RKO (cell line): ENCODE measurements at regions not wholly inside any gene's neighbourhood (a gene's known extent, or its start where the extent isn't known, plus 50 kb on each side); places are given as distances from the start of the nearest gene placed in this dataset.
"Not testable (repeated sequence)": the region's sequence is repeated elsewhere in the genome, so short reads cannot be mapped to it uniquely, and the experiment has no call there.

ENCODE experiments used
- DNase-seq: peaks from one replicate; pipeline ENCODE4 v3.0.0-alpha.2; 2016; ENCODE audit warnings: low spot score

DNA sequence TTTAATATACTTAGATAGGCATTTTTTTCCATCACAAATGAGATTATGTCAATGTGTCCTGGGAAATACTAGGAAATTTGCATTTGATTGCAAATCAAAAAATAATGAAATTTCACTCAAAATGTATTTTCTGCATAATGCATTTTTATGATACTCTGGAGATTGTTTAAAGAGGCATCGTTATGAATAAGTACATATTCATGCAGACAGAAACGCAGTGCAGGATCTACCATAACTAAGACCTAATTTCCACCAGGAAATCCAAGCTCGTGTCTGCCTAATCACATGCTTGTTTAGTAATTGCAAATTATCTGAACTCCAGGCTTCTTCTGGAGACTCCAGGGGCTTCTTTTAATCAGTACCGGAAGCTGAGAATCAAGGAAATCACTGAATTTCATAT lies 163.5 kb upstream of the MXRA5 start:
- DNase-seq, result no peak

DNA sequence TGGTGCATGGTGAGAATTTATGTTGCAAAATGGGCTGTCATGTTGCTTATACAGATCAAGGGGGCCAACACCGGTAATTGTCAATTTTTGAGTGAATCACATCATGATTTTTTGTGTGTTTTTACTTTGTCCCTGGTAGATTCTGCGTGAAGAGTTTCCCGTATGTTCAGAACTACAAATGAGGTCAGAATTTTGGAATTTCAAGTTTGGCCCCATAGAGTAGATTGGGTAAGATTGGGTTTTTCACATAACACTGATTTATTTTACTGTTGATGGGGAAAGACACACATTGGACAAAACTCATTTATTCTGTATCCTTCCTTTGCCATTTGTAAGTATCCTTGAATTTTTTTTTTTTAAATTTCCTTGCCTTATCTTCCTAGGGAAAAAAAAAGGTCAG lies 158.5 kb upstream of the MXRA5 start:
- no peak for DNase-seq

DNA sequence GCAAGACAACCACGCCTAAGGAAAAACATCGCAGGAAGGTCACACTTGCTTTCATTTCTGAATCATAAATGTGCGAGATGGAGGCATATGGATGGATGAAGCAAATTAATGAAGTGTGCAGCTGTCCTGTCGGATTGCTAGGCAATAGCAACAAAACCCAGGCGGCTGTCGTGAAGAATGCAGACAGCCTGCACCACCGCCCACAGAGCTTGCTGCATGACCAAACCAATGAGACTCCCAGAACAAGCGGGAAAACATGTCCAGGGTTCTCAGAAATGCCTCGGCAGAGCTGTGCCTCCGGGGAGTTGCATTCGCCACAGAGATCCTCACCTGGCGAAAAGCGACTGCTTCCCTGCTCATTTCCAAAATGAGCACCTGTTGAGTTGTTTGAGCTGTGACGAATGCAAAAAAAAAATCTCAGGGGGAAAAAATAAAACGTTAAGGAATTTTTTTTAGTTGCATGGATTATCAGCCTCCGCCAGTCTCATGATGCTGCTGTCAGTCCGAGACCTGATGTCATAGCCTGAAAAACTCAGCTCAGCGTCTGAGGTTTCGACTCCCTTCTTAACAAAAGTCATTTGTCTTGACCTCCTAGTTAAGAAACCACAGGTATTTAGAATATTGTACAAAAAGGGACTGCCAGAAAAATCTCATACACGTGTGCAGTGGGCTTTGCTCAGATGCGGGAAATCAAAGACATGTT lies 155.5 kb upstream of the MXRA5 start:
- no peak for DNase-seq

DNA sequence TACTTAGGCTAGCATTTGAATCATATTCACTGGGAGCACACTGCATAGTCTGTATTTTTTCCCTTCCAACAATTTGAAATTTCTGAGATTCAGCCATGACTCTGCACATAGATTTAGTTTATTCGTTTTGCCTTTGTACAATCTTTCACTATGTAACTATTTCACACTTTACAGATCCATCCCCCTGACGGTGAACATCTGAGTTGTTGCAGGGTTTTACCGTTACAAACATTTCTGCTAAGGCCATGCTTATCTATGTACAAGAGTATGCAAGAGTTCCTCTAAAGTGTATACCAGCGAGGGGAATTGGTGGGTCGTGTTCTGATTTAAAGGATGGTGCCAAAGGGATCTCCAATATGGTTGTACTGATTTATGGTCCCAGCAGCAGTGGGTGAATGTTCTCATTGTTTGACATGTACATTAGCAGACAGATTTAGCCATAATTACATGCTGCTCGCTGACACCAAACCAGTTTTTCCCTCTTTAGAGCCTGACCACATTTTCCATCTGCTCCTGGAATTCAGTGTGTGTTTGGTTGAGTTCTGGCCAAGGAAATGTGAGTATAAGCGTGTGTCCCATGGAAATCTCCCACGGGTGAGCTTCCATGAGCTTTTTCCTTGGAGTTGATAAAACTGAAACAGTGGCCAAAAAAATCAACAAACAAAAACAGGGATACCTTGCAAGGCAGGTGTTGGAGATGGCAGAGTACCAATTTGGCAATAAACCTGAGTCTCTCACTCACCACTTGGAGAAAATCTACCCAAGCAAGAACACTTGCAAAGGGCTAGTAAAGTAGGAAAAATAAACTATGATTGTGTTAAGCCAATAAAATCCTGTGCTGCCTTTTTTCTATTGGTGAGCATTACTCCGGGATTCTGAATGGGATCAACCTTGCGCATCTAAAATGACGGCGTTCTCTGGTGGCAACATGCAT lies 149.7 kb upstream of the MXRA5 start:
- DNase-seq, result not testable (repeated sequence)

DNA sequence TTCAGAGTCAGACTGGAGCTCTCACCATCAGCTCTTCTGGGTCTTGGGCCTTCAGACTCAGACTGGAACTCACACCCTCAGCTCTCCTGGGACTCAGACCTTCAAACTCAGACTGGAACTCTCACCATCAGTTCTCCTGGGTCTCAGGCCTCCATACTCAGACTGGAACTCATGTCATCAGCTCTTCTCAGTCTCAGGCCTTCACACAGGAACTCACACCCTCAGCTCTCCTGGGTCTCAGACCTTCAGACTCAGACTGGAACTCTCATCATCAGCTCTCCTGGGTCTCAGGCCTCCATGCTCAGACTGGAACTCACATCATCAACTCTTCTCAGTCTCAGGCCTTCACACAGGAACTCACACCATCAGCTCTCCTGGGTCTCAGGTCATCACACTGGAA lies 147.2 kb upstream of the MXRA5 start:
- no peak for DNase-seq

DNA sequence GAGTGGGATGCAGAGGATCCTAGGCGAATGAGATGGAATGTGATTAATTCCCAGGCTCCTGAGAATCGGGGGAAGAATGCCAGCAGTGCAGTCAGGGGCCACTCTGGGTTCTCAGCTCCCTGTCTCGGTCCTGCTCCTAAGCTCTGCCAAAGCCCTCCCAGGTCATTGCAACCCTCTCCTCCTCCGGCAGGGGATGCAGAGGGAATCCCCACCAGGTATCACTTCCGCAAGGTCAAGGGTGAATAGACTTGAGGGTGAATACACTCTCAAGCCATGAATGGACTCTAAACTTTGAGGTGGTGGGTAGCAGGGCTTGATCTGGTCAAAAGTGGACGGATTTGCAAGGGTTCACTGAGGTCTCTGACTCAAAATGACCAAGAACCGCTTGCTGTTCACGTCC lies 139.3 kb upstream of the MXRA5 start:
- no peak for DNase-seq

DNA sequence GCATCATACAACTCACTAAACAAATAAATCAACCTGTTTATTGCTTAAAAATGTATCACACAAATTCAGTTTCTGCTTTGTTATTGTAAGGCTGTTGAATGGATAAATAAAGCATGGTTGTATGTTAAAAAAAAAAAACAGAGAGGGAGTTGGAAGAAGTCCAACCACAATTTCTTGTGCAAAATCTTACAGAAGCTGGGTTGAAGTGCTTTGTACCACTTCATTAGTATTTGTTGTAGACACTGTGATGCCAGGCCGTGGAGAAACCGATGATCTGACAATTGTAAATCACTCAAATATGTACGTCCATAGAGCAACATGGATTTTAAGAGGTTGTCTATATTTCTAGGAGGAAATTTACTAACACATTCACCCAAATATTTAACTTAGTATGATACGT lies 132.6 kb upstream of the MXRA5 start:
- no peak for DNase-seq

DNA sequence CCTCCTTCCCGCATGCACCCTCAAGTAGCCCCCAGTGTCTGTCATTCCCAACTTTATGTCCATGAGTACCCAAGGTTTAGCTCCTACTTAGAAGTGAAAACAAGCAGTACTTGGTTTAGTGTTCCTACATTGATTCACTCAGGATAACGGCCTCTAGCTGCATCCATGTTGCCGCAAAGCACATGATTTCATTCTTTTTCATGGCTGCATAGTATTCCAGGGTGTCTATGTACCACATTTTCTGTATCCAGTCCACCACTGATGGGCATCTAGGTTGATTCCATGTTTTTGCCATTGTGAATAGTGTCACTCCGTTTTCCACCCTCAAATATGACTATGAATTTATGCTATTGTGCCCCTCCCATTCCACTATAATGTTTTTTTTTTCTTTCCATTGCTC lies 130.5 kb upstream of the MXRA5 start:
- no peak for DNase-seq

DNA sequence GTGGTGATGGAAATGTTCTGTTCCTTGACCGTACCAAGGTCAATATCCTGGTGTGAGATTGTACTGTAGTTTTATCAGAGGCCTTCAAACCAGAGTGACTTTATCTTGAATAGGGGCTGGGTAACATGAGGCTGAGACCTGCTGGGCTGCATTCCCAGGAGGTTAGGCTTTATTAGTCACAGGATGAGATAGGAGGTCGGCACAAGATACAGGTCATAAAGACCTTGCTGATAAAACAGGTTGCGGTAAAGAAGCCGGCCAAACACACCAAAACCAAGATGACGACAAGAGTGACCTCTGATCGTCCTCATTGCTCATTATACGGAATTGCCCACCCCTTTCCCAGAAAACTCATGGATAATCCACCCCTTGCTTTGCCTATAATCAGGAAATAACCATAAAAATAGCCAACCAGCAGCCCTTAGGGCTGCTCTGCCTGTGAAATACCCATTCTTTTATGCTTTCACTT lies 123.8 kb upstream of the MXRA5 start:
- DNase-seq, result not testable (repeated sequence)

DNA sequence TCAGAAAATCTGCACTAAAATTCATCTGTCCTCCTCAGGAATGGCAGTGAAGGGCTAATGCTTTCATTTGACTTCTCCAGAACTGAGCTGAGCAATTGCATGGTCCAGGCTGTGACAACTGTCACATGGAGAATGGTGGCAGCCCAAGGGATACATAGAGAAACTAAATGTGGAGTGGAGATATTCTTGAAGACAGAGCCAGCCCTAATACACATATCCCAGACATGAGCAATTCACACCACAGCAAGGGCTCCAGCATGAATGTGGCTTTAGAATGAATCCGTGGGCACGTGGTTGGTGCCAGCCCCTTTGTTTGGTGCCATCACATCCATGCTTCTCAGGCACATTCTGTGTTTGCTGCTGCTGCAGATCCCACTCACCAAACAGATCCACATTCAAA lies 121.6 kb upstream of the MXRA5 start:
- DNase-seq, result no peak

DNA sequence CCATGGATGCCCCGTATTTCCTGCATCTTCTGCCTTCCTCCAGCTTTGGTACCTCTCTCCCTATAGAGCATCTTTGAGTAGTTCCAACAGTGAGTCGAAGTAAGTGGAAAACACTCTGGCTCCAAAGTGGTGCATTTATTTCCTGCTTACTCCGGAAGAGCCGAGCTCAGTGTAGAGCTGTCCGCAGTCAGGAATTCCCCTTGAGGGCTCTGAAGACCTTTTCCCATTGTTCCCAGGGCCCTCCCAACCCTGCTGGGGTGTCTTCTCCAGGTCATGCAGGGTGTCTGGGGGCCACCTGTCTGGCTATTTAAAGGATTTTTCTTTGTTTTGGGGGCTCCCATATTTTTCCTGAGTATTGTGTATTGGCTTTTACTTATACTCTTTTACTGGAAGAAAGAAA lies 118.6 kb upstream of the MXRA5 start:
- DNase-seq, result no peak

DNA sequence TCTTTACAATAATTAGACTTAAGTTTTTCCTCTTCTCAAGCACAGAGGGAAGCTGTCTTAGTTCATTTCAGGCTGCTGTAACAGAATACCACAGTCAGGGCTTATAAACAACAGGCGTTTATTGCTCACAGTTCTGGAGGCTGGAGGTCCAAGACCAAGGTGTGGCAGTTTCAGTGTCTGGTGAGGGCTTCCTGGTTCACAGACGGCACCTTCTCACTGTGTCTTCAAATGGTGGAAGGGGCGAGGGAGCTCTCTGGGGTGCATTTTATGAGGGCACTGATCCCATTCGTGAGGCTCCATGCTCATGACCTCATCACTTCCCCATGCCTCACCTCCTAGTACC lies 115.7 kb upstream of the MXRA5 start:
- DNase-seq, result no peak

DNA sequence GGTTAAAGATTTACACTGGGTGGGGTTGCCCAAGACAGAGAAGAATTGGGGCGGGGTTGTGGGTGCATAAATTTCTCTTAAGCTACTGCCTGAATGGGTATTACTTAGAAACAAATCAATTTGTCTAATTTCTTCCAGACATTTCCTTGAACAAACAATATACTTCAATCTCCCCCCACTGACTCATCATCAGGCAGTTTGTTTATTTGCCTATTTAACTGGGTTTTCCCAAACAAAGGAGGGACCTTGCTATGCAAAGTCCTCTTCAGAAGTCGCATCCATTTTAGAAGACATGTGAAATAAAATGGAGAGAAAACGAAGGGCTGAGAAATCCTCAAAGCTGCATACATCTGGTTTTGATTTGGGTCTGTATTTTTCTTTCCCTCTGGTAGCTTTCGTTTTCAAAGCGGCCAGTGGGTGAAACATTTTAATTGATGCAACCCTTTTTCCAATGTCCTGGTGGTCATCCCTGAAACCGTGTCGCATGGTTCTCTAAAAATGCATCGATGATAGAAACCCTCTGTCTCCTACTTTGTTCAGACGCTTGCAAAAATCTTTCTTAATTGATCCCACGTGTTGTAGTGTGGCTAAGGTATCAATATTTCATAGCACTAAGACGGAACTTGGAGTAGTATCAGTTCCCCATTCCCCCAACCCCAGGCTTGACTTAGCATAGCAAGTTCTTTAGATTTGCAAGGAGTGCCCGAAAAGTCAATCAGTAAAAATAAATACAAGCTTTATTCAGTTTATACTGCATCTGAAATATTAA lies 115.1 kb upstream of the MXRA5 start:
- DNase-seq, result no peak

DNA sequence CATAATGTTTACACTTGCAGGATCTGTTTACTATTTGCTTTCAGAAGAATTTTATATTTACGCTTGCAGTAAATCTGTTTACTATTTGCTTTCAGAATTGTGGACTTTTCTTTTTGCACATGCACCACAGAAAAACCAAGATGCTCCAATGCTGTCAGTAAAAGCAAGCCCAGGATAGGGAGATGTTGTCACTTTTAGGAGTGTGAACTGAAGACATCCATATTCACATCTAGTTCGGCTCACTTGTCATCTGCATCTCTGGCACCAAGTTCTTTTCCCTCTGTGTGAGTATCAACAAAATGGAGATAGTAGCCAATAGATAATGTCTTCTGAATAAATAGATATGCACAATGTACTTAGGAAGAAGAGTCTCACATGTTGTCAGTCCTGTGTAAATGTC lies 109.3 kb upstream of the MXRA5 start:
- no peak for DNase-seq

DNA sequence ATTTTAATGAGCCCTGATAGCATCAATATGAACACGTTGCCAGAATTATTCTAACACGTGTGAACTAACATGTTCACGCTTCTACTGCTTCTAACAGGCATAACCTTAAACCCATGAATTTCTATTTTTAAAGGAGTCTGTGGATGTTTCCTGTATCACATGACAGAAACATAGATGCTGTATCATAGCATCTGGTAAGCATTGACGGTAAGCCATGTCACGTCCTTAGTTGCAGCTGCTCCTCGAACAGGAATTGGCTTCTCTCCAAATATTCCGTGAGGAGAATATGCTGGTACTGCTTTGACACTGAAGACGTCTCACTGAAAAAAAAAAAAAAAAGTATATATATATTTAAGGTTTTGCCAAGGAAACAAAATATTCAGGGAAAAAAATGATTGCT lies 105.1 kb upstream of the MXRA5 start:
- DNase-seq, result no peak

DNA sequence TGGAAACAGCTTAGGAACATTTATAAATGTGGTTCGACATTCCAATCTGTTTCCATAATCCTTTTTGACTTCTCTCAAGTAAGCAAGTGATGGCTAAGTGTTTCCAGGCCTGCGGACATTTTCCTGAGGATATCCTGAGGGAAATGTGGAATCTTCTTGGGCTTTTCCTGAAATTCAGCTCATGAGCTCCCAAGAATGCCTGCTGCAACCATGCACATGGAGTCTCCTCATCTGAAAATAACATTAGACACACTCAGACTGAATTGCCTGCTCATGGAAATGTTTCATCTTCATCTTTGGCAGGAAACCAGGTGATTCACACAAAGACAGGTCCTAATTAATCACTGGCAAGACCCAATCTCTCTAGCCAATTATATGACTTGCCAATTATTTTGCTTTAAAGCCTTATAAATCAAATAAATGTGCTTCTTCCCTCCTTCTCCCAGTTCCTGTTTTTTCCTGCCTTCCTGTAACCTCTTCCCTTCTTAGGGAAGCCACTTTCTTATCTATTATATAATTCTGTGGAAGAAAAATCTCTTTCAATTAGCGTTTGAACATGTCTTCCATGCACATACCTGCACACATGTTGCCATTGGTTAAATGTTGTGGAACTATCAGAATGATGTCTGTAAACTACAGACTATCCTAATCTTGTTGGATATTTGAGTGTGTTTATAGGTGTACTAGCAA lies 104.6 kb upstream of the MXRA5 start:
- DNase-seq, result peak; percentile 26

DNA sequence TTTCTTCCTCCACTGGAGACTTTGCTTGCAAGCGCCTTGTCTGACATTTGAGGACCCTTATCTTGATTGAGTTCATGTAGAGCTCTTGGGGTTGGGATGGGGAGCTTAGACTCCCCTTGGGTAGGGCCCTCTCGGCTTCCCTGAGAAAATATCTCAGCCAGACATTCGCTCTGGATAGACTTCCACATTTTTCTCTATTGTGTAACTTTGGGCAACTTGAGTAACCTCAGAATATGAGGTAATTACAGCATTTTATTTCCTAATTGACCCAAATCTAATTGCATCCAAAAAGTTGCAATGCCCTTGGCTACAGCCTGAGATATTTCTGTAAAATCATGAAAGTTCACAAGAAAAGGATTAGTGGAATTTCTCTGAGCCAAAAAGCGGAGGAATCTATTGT lies 102.8 kb upstream of the MXRA5 start:
- DNase-seq, result no peak

DNA sequence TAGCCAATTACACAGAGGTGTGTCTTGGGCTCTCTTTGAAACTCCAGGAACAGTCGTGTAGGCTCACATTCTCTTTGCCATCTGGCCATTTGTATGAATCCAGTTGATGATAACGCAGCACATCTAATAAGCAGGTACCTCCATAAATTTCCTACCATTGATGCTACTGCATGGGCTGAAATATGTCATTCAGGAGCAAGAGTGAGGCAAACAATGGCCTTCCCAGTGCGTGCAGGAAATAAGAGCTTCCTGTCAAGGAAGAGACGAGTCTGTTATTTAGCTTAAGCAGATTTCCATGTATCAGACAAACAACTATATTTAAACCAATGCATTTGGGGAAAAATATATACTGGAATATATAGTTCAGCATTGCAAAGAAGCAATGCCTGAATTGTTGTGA lies 102.1 kb upstream of the MXRA5 start:
- DNase-seq, result no peak

DNA sequence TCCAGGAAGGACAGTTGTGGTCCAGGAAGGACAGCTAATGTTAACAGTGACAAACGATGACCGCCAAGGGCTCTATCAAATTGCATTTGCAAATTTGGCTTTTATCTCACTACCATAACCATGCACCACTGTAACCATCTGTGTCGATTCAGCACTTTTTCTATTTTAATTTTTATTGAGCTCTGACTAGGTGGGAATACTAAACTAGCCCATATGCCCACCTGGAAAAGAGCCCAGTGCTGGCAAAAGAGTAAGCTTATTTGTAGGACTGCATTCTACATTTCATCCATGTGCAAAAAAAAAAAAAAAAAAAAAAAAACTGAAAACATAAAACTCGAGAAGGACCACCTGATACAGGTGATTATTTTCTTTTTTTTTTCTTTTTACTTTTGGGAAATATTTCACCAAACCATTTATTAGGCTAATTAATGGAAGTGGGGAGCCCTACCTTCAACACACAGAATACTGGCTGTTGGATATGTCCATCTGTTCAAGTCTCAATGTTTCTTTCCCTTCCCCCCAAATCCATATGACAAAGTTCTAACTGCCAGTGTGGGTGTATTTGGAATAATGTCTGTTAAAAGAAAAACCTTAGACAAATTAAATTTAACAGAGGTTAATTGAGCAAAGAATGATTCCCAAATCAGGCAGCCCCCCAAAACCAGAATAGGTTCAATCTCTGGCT lies 99.5 kb upstream of the MXRA5 start:
- DNase-seq, result no peak

DNA sequence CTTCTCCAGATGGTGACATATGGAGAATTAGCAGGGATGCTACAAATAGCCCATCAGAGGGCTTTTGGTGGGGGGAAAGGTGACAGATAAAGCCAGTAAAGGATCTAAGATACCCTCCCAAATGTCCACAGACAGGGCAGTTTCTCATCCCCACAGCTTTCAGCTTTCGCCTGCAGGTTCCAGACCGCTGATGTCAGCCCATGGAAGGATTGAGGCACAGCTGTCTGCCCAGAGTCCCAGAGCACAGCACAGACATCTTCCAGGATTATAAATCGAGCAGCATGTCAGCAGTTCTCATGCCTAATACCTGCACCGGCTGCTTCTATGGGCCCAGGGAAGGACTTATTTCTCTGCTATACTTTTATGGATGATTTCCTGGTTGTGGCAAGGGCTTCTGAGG lies 96.7 kb upstream of the MXRA5 start:
- DNase-seq, result no peak

DNA sequence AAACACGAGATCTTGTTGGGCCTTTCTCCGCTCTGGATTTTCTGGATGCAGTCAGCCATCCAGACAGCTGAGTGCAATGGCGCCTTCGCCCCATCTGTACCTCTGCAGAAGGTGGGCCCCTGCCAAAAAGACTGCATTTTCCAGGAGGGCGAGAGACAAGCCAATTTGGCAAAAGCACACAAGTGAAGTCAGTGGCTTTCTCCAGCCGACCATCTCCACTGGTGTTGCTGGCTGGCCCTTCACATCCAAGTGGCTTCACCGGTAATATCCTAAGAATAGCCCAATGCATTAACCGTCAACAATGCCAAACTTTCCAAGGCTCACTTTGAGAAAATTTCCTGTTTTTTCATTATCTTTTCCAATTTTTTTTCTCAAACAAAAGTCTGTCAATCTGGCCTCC lies 96.2 kb upstream of the MXRA5 start:
- no peak for DNase-seq

DNA sequence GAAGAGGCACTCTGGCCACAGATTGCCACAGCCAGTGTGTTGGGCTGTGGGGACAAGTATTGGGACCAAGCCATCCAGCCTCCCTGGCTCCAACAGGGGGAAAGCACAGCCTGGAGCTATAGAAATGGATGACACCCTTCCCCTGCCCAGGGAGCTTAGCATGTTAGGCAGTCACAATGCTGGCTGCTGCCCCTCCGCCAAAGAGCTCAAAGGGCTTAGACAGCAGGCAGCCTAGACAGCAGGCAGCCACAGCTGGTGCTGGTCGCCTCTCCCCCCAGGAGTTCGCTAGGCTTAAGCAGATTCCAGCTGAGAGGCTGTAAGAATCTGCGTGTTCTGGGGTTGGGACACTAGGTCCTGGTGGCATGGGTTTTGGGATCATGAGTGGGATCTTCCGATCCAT lies 94.5 kb upstream of the MXRA5 start:
- DNase-seq, result no peak
